DOHH2 (cell line): ENCODE measurements at regions not wholly inside any gene's neighbourhood (a gene's known extent, or its start where the extent isn't known, plus 50 kb on each side); places are given as distances from the start of the nearest gene placed in this dataset.
"Not testable (repeated sequence)": the region's sequence is repeated elsewhere in the genome, so short reads cannot be mapped to it uniquely, and the experiment has no call there.

ENCODE experiments used
- H3F3A ChIP-seq: fragments of 200-600 bp; sonication (generic), shearing (Covaris generic); 2 replicates; pipeline ENCODE4 v1.6.0; 2016; ENCODE audit warnings: antibody characterized with exemption, mild to moderate bottlenecking; ENCODE audit not compliant: control insufficient read depth, insufficient read depth
- H3K27ac ChIP-seq: fragments of 200-600 bp; sonication (generic); 2 replicates; pipeline ENCODE4 v1.5.1; 2014; ENCODE audit warnings: low read depth, mild to moderate bottlenecking, low read length, moderate library complexity
- H3K27me3 ChIP-seq: fragments of 200-600 bp; sonication (generic); 2 replicates; pipeline ENCODE4 v1.6.1; 2014; ENCODE audit warnings: mild to moderate bottlenecking, low read length, mixed read lengths; ENCODE audit not compliant: control insufficient read depth
- H3K36me3 ChIP-seq: fragments of 200-600 bp; sonication (generic); 2 replicates; pipeline ENCODE4 v1.6.1; 2014; ENCODE audit warnings: mild to moderate bottlenecking, low read length, moderate library complexity, mixed read lengths; ENCODE audit not compliant: control insufficient read depth
- H3K4me1 ChIP-seq: fragments of 200-600 bp; sonication (generic); 2 replicates; pipeline ENCODE4 v1.6.1; 2014; ENCODE audit warnings: mild to moderate bottlenecking, low read length, mixed read lengths; ENCODE audit not compliant: control insufficient read depth
- H3K4me2 ChIP-seq: fragments of 200-600 bp; sonication (generic); 2 replicates; pipeline ENCODE4 v1.6.0; 2014; ENCODE audit warnings: mild to moderate bottlenecking, low read length, moderate library complexity
- H3K4me3 ChIP-seq: fragments of 200-600 bp; sonication (generic); 2 replicates; pipeline ENCODE4 v1.5.1; 2014; ENCODE audit warnings: mild to moderate bottlenecking, low read length, mixed read lengths
- H3K79me2 ChIP-seq: fragments of 200-600 bp; sonication (generic); 2 replicates; pipeline ENCODE4 v1.6.1; 2014; ENCODE audit warnings: mild to moderate bottlenecking, low read length, mixed read lengths; ENCODE audit not compliant: control insufficient read depth
- H3K9me2 ChIP-seq: fragments of 200-600 bp; sonication (generic); replicated peaks from 2 replicates; pipeline ENCODE4 v1.6.1; 2014; ENCODE audit warnings: mild to moderate bottlenecking, low read length, mixed read lengths; ENCODE audit not compliant: control insufficient read depth
- H3K9me3 ChIP-seq: fragments of 200-600 bp; sonication (generic); 2 replicates; pipeline ENCODE4 v1.6.1; 2014; ENCODE audit warnings: antibody characterized with exemption, low read length, mixed read lengths; ENCODE audit not compliant: control insufficient read depth, insufficient read depth
- H4K20me1 ChIP-seq: fragments of 200-600 bp; sonication (generic); 2 replicates; pipeline ENCODE4 v1.6.0; 2014; ENCODE audit warnings: low read depth, mild to moderate bottlenecking, antibody characterized with exemption, low read length, moderate library complexity; ENCODE audit not compliant: control insufficient read depth, insufficient read depth
- CTCF ChIP-seq: fragments of 200-600 bp; sonication (generic); IDR thresholded peaks from one replicate; pipeline ENCODE4 v1.5.1; 2014; ENCODE audit warnings: antibody characterized with exemption, mild to moderate bottlenecking, low read depth, low read length; ENCODE audit not compliant: poor library complexity, severe bottlenecking
- EZH2phosphoT487 ChIP-seq: fragments of 200-600 bp; sonication (generic); IDR thresholded peaks from 2 replicates; pipeline ENCODE4 v1.6.1; 2017; ENCODE audit warnings: borderline replicate concordance, mild to moderate bottlenecking, antibody characterized with exemption, low read length, moderate library complexity, mixed read lengths

- Histone ChIP-seq H3K9me2 (no peaks in the 10 kb centered on the region), H3K27me3 (no peaks in the 10 kb centered on the region), H3K27ac (no peak overlapping the region), H4K20me1 (no peaks in the 10 kb centered on the region), H3K4me1 (peaks cover 21% of the 10 kb centered on the region), H3K9me3 (no peaks in the 10 kb centered on the region), H3K79me2 (no peaks in the 10 kb centered on the region), H3K4me2 (no peak overlapping the region), H3K36me3 (no peaks in the 10 kb centered on the region), H3K4me3 (no peak overlapping the region), H3F3A (no peaks in the 10 kb centered on the region)
- TF ChIP-seq CTCF (no peak), EZH2phosphoT487 (no peak)
These were observed 342.8 kb downstream of the TUSC7 start for GRCh38 chr3:117052395-117052794.

- Histone ChIP-seq H3K4me2 (no peak overlapping the region), H3K4me1 (peaks cover 25% of the 10 kb centered on the region), H3K36me3 (no peaks in the 10 kb centered on the region), H3K9me3 (no peaks in the 10 kb centered on the region), H3K27me3 (no peaks in the 10 kb centered on the region), H3K79me2 (no peaks in the 10 kb centered on the region), H3K4me3 (no peak overlapping the region), H4K20me1 (no peaks in the 10 kb centered on the region), H3K27ac (no peak overlapping the region), H3K9me2 (no peaks in the 10 kb centered on the region), H3F3A (no peaks in the 10 kb centered on the region)
- no peak for TF ChIP-seq CTCF
These were observed 345.0 kb downstream of the TUSC7 start for GRCh38 chr3:117054556-117054955.

GRCh38 chr3:117056946-117057345, 347.4 kb downstream of the TUSC7 start:
- not testable (repeated sequence) for H3K79me2 ChIP-seq, H3K36me3 ChIP-seq, H3K4me2 ChIP-seq, H3K27ac ChIP-seq, H3K9me2 ChIP-seq, H3K4me3 ChIP-seq, H4K20me1 ChIP-seq, H3K27me3 ChIP-seq, H3K9me3 ChIP-seq, H3F3A ChIP-seq
- peaks cover 25% of the 10 kb centered on the region for H3K4me1 ChIP-seq

- TF ChIP-seq CTCF (peak; percentile 64), EZH2phosphoT487 (no peak)
- Histone ChIP-seq H4K20me1 (no peaks in the 10 kb centered on the region), H3K4me3 (no peak overlapping the region), H3F3A (no peaks in the 10 kb centered on the region), H3K36me3 (no peaks in the 10 kb centered on the region), H3K4me1 (peaks cover 25% of the 10 kb centered on the region), H3K79me2 (no peaks in the 10 kb centered on the region), H3K9me2 (no peaks in the 10 kb centered on the region), H3K9me3 (no peaks in the 10 kb centered on the region), H3K27ac (no peak overlapping the region), H3K4me2 (no peak overlapping the region), H3K27me3 (no peaks in the 10 kb centered on the region)
These were observed 349.7 kb downstream of the TUSC7 start for GRCh38 chr3:117059067-117059955.
